Sigmoid colon (tissue), 6 donors: ENCODE measurements at regions not wholly inside any gene's neighbourhood (a gene's known extent, or its start where the extent isn't known, plus 50 kb on each side); places are given as distances from the start of the nearest gene placed in this dataset.

Experiments
- DNase-seq: peaks from one replicate; pipeline ENCODE4 v3.0.0-alpha.2; 2019
- H3K27ac ChIP-seq, 4 donors: fragments of 200-600 bp; sonication (generic); one replicate each; pipeline ENCODE4 v1.5.1; 2016 to 2019; ENCODE audit warnings: mild to moderate bottlenecking in 1 of 4
- H3K27me3 ChIP-seq, 3 donors: fragments of 200-600 bp; sonication (generic); one replicate each; pipeline ENCODE4 v1.5.1; 2019; ENCODE audit warnings: mild to moderate bottlenecking in 1 of 3
- H3K36me3 ChIP-seq, 4 donors: fragments of 200-600 bp; sonication (generic); one replicate each; pipeline ENCODE4 v1.5.1; 2016 to 2019
- H3K4me1 ChIP-seq, 4 donors: fragments of 200-600 bp; sonication (generic); one replicate each; pipeline ENCODE4 v1.5.1; 2017 to 2019
- H3K4me3 ChIP-seq, 4 donors: fragments of 200-600 bp; sonication (generic); one replicate each; pipeline ENCODE4 v1.5.1; 2017 to 2019; ENCODE audit warnings: mild to moderate bottlenecking in 2 of 4, moderate library complexity in 1 of 4
- H3K9me3 ChIP-seq, 4 donors: fragments of 200-600 bp in 3 of 4; sonication (generic) in 3 of 4; one replicate each; pipeline versions ENCODE4 v1.5.1 to v1.6.1; 2013 to 2019
- CTCF ChIP-seq, 4 experiments: fragments of 450-650 bp in 3 of 4; fragments of 200-600 bp in 1 of 4; IDR thresholded peaks; one replicate each; pipeline ENCODE4 v1.5.1; 2016 to 2019; ENCODE audit warnings: antibody characterized with exemption in 4 of 4, mild to moderate bottlenecking in 3 of 4, moderate library complexity in 2 of 4
- EP300 ChIP-seq, 4 donors: sonication (generic); formaldehyde crosslinking; IDR thresholded peaks; one replicate each; pipeline ENCODE4 v1.6.1; 2017; ENCODE audit warnings: antibody characterized with exemption in 4 of 4
- POLR2A ChIP-seq, 2 donors: fragments of 450-650 bp; IDR thresholded peaks; one replicate each; pipeline ENCODE4 v1.6.1; 2016; ENCODE audit warnings: antibody characterized with exemption in 2 of 2, mild to moderate bottlenecking in 2 of 2, moderate library complexity in 2 of 2
- POLR2AphosphoS5 ChIP-seq, 4 donors: sonication (generic); formaldehyde crosslinking; IDR thresholded peaks; one replicate each; pipeline ENCODE4 v1.6.1; 2017; ENCODE audit warnings: antibody characterized with exemption in 4 of 4
- WGBS, 2 donors: extraction: QIAGEN DNeasy Blood & Tissue Kit; methylation state at CpG; one replicate each; pipeline ENCODE4 v1.1.7; 2013; 5-methylcytosine and 5-hydroxymethylcytosine counted together
- intact Hi-C: fragments of 100-400 bp; cut with DNase I; formaldehyde crosslinking; loops from one replicate; pipeline ENCODE4 v1.15.1; 2023
- donor health status: healthy with polysubstance abuse.
- donor health status: healthy.

DNA sequence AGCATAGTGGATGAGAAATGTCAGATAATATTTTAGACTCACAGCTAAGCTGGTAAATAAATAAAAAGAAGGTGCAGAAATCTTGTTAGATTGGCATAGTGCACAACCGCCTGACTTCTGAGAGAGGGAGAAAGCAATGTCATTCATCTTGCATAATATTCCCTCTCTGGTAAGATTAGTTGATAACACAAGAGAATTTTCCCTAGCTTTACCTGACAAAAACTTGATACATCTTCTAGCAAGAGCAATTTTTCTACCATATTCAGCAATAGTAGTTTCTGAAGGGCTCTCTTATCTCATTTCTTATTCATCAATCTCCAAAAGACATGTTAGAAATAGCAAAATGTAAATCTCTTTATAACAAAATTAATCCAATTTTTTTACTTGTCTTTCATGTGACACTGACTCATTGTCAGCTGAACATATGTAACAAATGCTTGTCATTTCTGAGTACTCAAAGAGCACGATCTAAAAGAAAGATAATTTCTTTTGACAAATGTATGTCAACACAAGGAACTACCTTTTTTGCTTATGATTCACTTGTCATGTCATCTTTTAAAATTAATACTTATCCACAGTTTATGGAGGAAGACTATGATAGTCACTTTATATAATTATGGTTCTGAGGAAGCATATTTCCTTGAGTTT is 240.0 kb downstream of the ARAP2 start:
- TF ChIP-seq POLR2AphosphoS5 (IDR thresholded peaks at IDR 0.05): no peak
- TF ChIP-seq EP300 (IDR thresholded peaks at IDR 0.05): no peak
- no peak for TF ChIP-seq POLR2A (IDR thresholded peaks at IDR 0.05)
- no peak for TF ChIP-seq CTCF (IDR thresholded peaks at IDR 0.05)
- Histone ChIP-seq H3K36me3 (no peaks in the 10 kb centered on the region), H3K27me3 (no peaks in the 10 kb centered on the region), H3K4me1 (no peaks in the 10 kb centered on the region), H3K9me3 (no peaks in the 10 kb centered on the region), H3K4me3 (no peak overlapping the region), H3K27ac (no peak overlapping the region)
- intact Hi-C loops: no loop called here
- 84 to 89% methylated on average over 2 of the region's 2 CpGs for WGBS, 2 donors
- no peak for DNase-seq

DNA sequence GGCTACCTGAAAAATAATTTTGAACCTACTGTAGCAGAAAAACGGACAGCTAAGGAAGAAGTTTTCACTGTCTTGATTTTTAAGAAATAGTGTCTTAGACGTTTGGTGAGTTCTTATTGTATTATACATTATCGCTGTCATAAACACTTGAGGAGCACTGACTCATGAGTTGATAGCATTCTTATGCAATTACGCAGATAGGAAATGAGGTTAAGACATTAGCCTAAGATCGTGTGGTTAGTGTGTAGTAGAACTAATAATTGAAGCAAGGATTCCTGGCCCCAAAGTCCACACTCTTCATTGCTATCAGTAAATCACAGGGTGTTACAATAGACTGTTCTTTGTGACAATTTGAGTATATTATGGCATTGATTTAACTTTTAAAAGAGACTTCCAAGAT is 238.1 kb downstream of the ARAP2 start:
- intact Hi-C loops: no loop called here
- Histone ChIP-seq H3K4me3 (no peak overlapping the region), H3K36me3 (no peaks in the 10 kb centered on the region), H3K4me1 (no peaks in the 10 kb centered on the region), H3K27ac (no peak overlapping the region), H3K9me3 (no peaks in the 10 kb centered on the region), H3K27me3 (no peaks in the 10 kb centered on the region)
- DNase-seq: no peak
- TF ChIP-seq POLR2A (IDR thresholded peaks at IDR 0.05): no peak
- no peak for TF ChIP-seq CTCF (IDR thresholded peaks at IDR 0.05)
- TF ChIP-seq EP300 (IDR thresholded peaks at IDR 0.05): no peak
- no peak for TF ChIP-seq POLR2AphosphoS5 (IDR thresholded peaks at IDR 0.05)
- WGBS, 2 donors: 76 to 85% methylated on average over 5 of the region's 5 CpGs

- no peaks in the 10 kb centered on the region for H3K9me3 ChIP-seq
- 84 to 86% methylated on average over 4 of the region's 4 CpGs for WGBS, 2 donors
- no peaks in the 10 kb centered on the region for H3K36me3 ChIP-seq
- no peak for DNase-seq
- no peak overlapping the region for H3K4me3 ChIP-seq
- no peak overlapping the region for H3K27ac ChIP-seq
- intact Hi-C loops: no loop called here
- no peaks in the 10 kb centered on the region for H3K27me3 ChIP-seq
- TF ChIP-seq EP300 (IDR thresholded peaks at IDR 0.05) (no peak), CTCF (IDR thresholded peaks at IDR 0.05) (no peak), POLR2A (IDR thresholded peaks at IDR 0.05) (no peak), POLR2AphosphoS5 (IDR thresholded peaks at IDR 0.05) (no peak)
- no peaks in the 10 kb centered on the region for H3K4me1 ChIP-seq
These were observed 233.9 kb downstream of the ARAP2 start for GRCh38 chr4:36010397-36010929.

- Histone ChIP-seq H3K36me3 (no peaks in the 10 kb centered on the region), H3K9me3 (no peaks in the 10 kb centered on the region), H3K4me1 (no peaks in the 10 kb centered on the region), H3K27me3 (no peaks in the 10 kb centered on the region), H3K27ac (no peak overlapping the region), H3K4me3 (no peak overlapping the region)
- DNase-seq: no peak
- intact Hi-C loops: no loop called here
- TF ChIP-seq EP300 (IDR thresholded peaks at IDR 0.05) (no peak), CTCF (IDR thresholded peaks at IDR 0.05) (no peak), POLR2A (IDR thresholded peaks at IDR 0.05) (no peak), POLR2AphosphoS5 (IDR thresholded peaks at IDR 0.05) (no peak)
These were observed 232.9 kb downstream of the ARAP2 start for GRCh38 chr4:36011381-36011780.

DNA sequence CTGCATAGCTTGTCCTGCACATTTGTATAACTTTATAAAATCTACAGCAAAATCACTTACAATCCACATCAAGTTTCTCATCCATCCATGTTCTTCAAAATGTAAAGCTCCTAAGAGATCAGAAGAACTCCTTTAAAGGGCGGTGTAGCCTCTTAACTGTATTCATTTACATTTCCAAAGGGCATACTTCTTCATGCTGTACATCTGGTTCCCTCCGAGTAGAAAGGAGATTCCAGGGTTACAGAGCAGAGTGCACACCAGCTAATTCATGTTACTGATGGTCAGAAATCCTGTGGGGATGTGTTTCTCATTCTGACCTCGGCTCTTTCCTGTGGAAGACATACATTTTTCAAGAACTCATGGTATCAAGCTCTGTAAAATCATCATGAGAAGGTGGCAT is 231.8 kb downstream of the ARAP2 start:
- TF ChIP-seq POLR2A (IDR thresholded peaks at IDR 0.05) (no peak), CTCF (IDR thresholded peaks at IDR 0.05) (no peak), EP300 (IDR thresholded peaks at IDR 0.05) (no peak), POLR2AphosphoS5 (IDR thresholded peaks at IDR 0.05) (no peak)
- 81 to 87% methylated on average over 3 of the region's 3 CpGs for WGBS, 2 donors

More for the DNA sequence above, 231.8 kb downstream of the ARAP2 start:
- H3K27ac ChIP-seq: no peak overlapping the region
- H3K9me3 ChIP-seq: no peaks in the 10 kb centered on the region
- no peaks in the 10 kb centered on the region for H3K27me3 ChIP-seq
- H3K4me1 ChIP-seq: no peaks in the 10 kb centered on the region
- no peak overlapping the region for H3K4me3 ChIP-seq
- intact Hi-C loops: no loop called here
- H3K36me3 ChIP-seq: no peaks in the 10 kb centered on the region
- no peak for DNase-seq
